Activated T-helper 1 cell treated with anti-CD3 and anti-CD28 coated beads, Interleukin-12 subunit alpha, Interleukin-12 subunit beta, Interleukin-2, Interleukin-4 antibody, amounts not matched to agents 30 ng/mL and 10 ng/mL and 1 ng/mL, durations not matched to agents 14 hours and 24 hours and 36 hours (primary cell): ENCODE measurements at regions not wholly inside any gene's neighbourhood (a gene's known extent, or its start where the extent isn't known, plus 50 kb on each side); places are given as distances from the start of the nearest gene placed in this dataset.
"Not testable (repeated sequence)": the region's sequence is repeated elsewhere in the genome, so short reads cannot be mapped to it uniquely, and the experiment has no call there.

Source experiments
- DNase-seq: peaks from one replicate; pipeline ENCODE4 v3.0.0; 2021; ENCODE audit warnings: low spot score
- H3K27ac Mint-ChIP-seq: one replicate; pipeline ENCODE4 v1.8.0; 2021; ENCODE audit warnings: mild to moderate bottlenecking, mixed read lengths
- H3K27me3 Mint-ChIP-seq: one replicate; pipeline ENCODE4 v1.8.0; 2022; ENCODE audit warnings: mild to moderate bottlenecking, moderate library complexity, mixed read lengths; ENCODE audit not compliant: insufficient read depth
- H3K36me3 Mint-ChIP-seq: one replicate; pipeline ENCODE4 v1.8.0; 2021; ENCODE audit warnings: low read depth, mixed read lengths
- H3K4me1 Mint-ChIP-seq: one replicate; pipeline ENCODE4 v1.8.0; 2021; ENCODE audit warnings: low read depth, mixed read lengths
- H3K4me3 Mint-ChIP-seq: one replicate; pipeline ENCODE4 v1.8.0; 2021; ENCODE audit warnings: mild to moderate bottlenecking, moderate library complexity, mixed read lengths
- H3K9me3 Mint-ChIP-seq: one replicate; pipeline ENCODE4 v1.8.0; 2021; ENCODE audit warnings: mixed read lengths
- intact Hi-C: fragments of 100-400 bp; cut with micrococcal nuclease; formaldehyde crosslinking; loops from one replicate; pipeline ENCODE4 v1.15.1; 2024

GRCh38 chr1:165114022-165114888, 242.3 kb downstream of the LMX1A start:
- Mint-ChIP-seq H3K4me3 (no peak overlapping the region), H3K27ac (no peak overlapping the region), H3K9me3 (no peaks in the 10 kb centered on the region), H3K4me1 (no peaks in the 10 kb centered on the region), H3K36me3 (no peaks in the 10 kb centered on the region), H3K27me3 (peaks cover 5% of the 10 kb centered on the region)
- no peak for DNase-seq
- intact Hi-C loops: no loop called here

DNA sequence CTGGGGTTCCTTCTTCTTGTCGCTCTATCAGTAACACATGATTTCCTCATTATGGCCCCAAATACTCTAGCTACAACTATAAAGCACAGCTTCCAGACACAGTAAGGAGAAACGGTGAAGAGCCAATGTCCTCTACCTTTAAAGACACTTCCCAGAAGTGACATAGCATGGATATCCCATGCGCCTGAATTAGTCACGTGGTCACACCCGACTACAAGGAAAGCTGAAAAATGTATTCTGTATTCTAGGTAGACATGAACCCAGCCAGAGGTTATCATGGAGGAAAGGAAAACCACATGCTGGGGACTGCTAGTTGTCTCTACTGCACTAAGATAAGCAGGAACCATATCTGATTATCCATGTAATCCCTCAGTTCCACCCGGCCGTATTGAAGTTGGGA, 244.3 kb downstream of the LMX1A start:
- DNase-seq: no peak
- Mint-ChIP-seq H3K27ac (no peak overlapping the region), H3K36me3 (no peaks in the 10 kb centered on the region), H3K4me3 (no peak overlapping the region), H3K9me3 (no peaks in the 10 kb centered on the region), H3K27me3 (no peaks in the 10 kb centered on the region), H3K4me1 (no peaks in the 10 kb centered on the region)
- intact Hi-C loops: no loop called here

DNA sequence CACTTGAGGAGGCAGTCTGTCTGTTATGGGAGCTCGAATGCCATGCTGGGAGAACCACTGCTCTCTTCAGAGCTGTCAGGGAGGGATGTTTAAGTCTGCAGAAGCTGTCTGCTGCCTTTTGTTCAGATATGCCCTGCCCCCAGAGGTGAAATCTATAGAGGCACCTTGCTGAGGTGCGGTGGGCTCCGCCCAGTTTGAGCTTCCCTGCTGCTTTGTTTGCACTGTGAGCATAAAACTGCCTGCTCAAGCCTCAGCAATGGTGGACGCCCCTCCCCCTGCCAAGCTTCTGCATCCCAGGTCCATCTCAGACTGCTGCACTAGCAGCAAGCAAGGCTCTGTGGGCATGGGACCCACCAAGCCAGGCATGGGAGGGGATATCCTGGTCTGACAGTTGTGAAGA, 247.5 kb downstream of the LMX1A start:
- intact Hi-C loops: no loop called here
- no peak for DNase-seq
- H3K36me3 Mint-ChIP-seq: no peaks in the 10 kb centered on the region
- no peak overlapping the region for H3K27ac Mint-ChIP-seq
- H3K9me3 Mint-ChIP-seq: no peaks in the 10 kb centered on the region
- no peak overlapping the region for H3K4me3 Mint-ChIP-seq
- no peaks in the 10 kb centered on the region for H3K4me1 Mint-ChIP-seq
- H3K27me3 Mint-ChIP-seq: no peaks in the 10 kb centered on the region

- H3K27ac Mint-ChIP-seq, H3K4me1 Mint-ChIP-seq, DNase-seq, H3K36me3 Mint-ChIP-seq, H3K27me3 Mint-ChIP-seq, intact Hi-C loops, H3K4me3 Mint-ChIP-seq: not testable (repeated sequence)
- H3K9me3 Mint-ChIP-seq: peaks cover 13% of the 10 kb centered on the region
Observed at GRCh38 chr1:165092542-165093162, 263.9 kb downstream of the LMX1A start.

- intact Hi-C loops: no loop called here
- Mint-ChIP-seq H3K27ac (no peak overlapping the region), H3K36me3 (no peaks in the 10 kb centered on the region), H3K4me1 (no peaks in the 10 kb centered on the region), H3K27me3 (no peaks in the 10 kb centered on the region), H3K9me3 (no peaks in the 10 kb centered on the region), H3K4me3 (no peak overlapping the region)
- DNase-seq: no peak
Observed at GRCh38 chr1:165080253-165080896, 276.1 kb downstream of the LMX1A start.

GRCh38 chr1:165078391-165078790, 278.1 kb downstream of the LMX1A start:
- Mint-ChIP-seq H3K36me3 (no peaks in the 10 kb centered on the region), H3K4me3 (no peak overlapping the region), H3K9me3 (no peaks in the 10 kb centered on the region), H3K27ac (no peak overlapping the region), H3K4me1 (no peaks in the 10 kb centered on the region), H3K27me3 (no peaks in the 10 kb centered on the region)
- intact Hi-C loops: no loop called here
- DNase-seq: no peak

- H3K27me3 Mint-ChIP-seq: no peaks in the 10 kb centered on the region
- intact Hi-C loops: no loop called here
- no peak overlapping the region for H3K27ac Mint-ChIP-seq
- no peaks in the 10 kb centered on the region for H3K9me3 Mint-ChIP-seq
- no peak overlapping the region for H3K4me3 Mint-ChIP-seq
- no peaks in the 10 kb centered on the region for H3K4me1 Mint-ChIP-seq
- DNase-seq: no peak
- H3K36me3 Mint-ChIP-seq: no peaks in the 10 kb centered on the region
Observed at GRCh38 chr1:165075725-165076370, 280.7 kb downstream of the LMX1A start.

DNA sequence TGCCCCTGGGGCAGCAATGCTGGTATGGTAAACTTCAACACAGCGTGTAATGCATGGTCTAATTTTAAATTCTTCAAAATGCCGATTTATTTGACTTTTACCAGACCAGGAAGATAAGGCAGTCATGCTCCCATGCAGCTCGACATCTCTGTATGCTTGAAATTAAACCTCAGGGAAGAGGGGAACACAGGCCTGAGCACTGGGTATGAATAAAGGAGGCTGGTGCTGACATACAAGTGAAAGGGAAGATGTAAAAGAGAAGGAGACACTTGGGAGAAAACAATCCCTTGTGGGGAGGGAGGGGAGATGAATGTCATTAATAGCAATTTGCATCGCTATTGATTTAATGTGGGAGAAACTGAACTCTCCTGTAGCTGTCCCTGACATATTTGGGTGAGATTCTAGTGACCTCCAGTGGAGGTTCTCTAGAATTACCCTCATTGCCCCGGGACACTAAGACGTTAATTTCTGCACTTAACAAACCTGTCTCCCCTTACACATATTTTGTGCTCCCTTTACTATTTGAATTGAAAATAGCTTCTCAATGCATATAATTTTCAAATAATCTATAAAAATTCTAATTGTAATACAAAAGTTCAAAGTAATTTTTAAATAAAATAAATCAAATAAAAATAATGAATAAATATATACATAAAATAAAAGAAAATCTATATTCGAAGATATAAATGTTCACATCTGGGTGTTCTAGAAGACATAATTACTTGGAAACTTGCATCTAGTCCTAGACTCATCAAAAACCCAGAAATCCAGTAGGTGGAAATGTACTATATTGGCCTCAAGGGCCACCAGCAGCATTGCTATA, 283.1 kb downstream of the LMX1A start:
- no peak for DNase-seq
- Mint-ChIP-seq H3K9me3 (no peaks in the 10 kb centered on the region), H3K4me1 (no peaks in the 10 kb centered on the region), H3K4me3 (no peak overlapping the region), H3K27ac (no peak overlapping the region), H3K27me3 (no peaks in the 10 kb centered on the region), H3K36me3 (no peaks in the 10 kb centered on the region)
- intact Hi-C loops: no loop called here

DNA sequence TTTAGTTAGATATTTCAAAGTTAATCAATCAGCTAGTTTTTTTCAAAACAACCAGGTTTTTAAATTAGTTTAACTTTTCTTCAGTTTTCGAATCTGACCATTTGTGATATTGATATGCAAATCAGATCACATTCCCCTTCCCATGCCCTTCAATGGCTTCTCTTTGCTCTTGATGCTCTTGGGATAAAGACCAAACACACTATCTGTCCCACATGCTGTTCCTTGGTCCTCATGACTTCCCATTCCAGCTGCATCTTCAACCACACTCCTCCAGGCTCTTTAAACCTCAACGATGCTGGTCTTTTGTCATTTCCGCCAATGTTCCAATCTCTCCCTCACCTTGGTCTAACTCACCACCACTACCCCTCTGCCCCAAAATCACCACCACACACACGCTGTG, 285.8 kb downstream of the LMX1A start:
- H3K27me3 Mint-ChIP-seq: no peaks in the 10 kb centered on the region
- H3K36me3 Mint-ChIP-seq: no peaks in the 10 kb centered on the region
- no peak for DNase-seq
- no peaks in the 10 kb centered on the region for H3K4me1 Mint-ChIP-seq
- no peak overlapping the region for H3K4me3 Mint-ChIP-seq
- no peaks in the 10 kb centered on the region for H3K9me3 Mint-ChIP-seq
- H3K27ac Mint-ChIP-seq: no peak overlapping the region
- intact Hi-C loops: no loop called here

- H3K4me1 Mint-ChIP-seq: no peaks in the 10 kb centered on the region
Observed at GRCh38 chr1:165069829-165070228, 286.7 kb downstream of the LMX1A start.

DNA sequence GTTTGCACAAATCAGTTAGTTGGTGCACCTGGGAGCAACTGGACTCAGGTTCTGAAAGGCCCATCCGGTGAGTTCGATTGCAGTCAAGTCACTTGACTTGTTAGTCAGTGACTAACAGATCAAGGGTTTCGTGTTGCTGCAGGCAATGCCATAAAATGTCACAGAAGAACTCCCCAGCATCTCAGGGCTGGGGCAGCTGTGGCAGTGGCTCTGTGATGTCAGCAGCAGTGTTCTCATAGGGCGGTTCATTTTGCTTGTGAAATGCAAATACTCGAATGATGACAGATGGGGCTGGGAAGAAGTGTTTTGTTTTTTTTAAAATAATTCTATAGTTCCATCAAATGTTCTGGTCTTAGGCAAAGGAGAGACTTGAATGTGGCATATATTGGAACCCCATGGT, 287.8 kb downstream of the LMX1A start:
- Mint-ChIP-seq H3K4me3 (no peak overlapping the region), H3K9me3 (no peaks in the 10 kb centered on the region), H3K36me3 (no peaks in the 10 kb centered on the region), H3K4me1 (no peaks in the 10 kb centered on the region), H3K27ac (no peak overlapping the region), H3K27me3 (no peaks in the 10 kb centered on the region)
- intact Hi-C loops: no loop called here
- no peak for DNase-seq

More at GRCh38 chr1:165069829-165070228, 286.7 kb downstream of the LMX1A start:
- H3K36me3 Mint-ChIP-seq: no peaks in the 10 kb centered on the region
- no peak for DNase-seq
- H3K27me3 Mint-ChIP-seq: no peaks in the 10 kb centered on the region
- intact Hi-C loops: no loop called here
- H3K27ac Mint-ChIP-seq: no peak overlapping the region
- no peaks in the 10 kb centered on the region for H3K9me3 Mint-ChIP-seq
- H3K4me3 Mint-ChIP-seq: no peak overlapping the region

DNA sequence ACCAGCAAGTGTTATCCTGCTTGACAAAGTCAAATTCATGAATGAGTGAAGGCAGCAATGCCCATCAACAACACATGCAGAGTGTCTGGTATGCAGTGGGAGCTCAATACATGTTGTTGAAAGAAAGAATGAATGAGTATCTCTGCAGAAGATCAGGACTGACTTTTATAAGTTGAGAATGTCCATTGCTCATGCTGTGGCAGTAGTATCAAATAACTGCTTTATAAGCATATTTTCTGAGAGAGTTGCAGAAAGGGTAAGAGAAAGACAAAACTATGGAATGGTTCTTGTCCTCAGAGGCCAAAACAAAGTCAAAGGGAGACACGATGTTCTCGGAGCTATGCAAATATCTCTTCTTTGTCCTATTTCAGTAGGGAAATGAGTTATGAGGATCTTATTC, 288.7 kb downstream of the LMX1A start:
- H3K9me3 Mint-ChIP-seq: no peaks in the 10 kb centered on the region

More for the DNA sequence above, 288.7 kb downstream of the LMX1A start:
- Mint-ChIP-seq H3K4me1 (no peaks in the 10 kb centered on the region), H3K27me3 (no peaks in the 10 kb centered on the region), H3K36me3 (no peaks in the 10 kb centered on the region), H3K4me3 (no peak overlapping the region), H3K27ac (no peak overlapping the region)
- no peak for DNase-seq
- intact Hi-C loops: no loop called here
